Heart left ventricle (tissue), 13 donors: ENCODE measurements at regions not wholly inside any gene's neighbourhood (a gene's known extent, or its start where the extent isn't known, plus 50 kb on each side); places are given as distances from the start of the nearest gene placed in this dataset.

Experiments used
- POLR2A ChIP-seq, 2 donors: fragments of 450-650 bp; IDR thresholded peaks; one replicate each; pipeline ENCODE4 v1.6.1; 2017; ENCODE audit warnings: antibody characterized with exemption in 2 of 2, mild to moderate bottlenecking in 2 of 2, moderate library complexity in 2 of 2
- TF ChIP-seq, protein P1 (sequence below), 12 donors: fragments of 200-600 bp; sonication (generic) in 4 of 12; IDR thresholded peaks; one replicate each; pipeline versions ENCODE4 v1.5.0 to v1.8.0; 2018 to 2022; ENCODE audit warnings: antibody characterized with exemption in 12 of 12, mild to moderate bottlenecking in 5 of 12
- donor health status: ischemic (EF 13 %, LVEDD 7.1; RV severe dilation, severe dysfunction).
- donor health status: DM: no; HTN: yes; CAD: no.
- donor health status: DM: no; HTN: no; CAD: no.
- donor health status: ischemic (EF 25% LVEDD 6.9; RV normal size, moderate dysfunction).
- donor health status: ischemic (EF 25% LVEDD 5.7; RV mildly dilated, moderate dysfunction).
- donor health status: ischemic (EF 35%, LVEDD 5.7; RV mildly dilated, moderate dysfunction).
- donor health status: nonischemic (EF 11% LVEDD 7.7; RV severe dilation, severe dysfunction).
- donor health status: DM: yes; HTN: yes; CAD: no.
- donor health status: PGD.
- donor health status: ischemic (EF 29% LVEDD 5.4; RV normal size, mild dysfunction).
- donor health status: nonischemic (EF 23%, LVEDD 6.1; RV moderate dilation, normal function).

DNA sequence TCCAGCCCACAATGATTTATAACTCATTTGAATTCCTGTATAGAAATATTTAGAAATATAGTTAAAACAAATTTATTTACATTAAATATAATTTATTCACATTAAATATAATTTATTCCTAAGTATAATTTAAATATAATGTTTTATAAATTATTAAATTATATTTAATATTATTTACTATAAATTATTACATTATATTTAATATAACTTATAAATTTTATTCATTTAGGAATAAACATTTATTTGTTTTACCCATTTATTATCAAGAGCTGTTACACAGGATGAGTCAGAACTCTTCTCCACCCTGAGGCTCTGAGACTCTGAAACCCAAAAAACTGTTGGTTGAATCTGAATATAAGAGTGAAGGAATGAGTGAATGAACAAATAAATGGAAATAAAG lies 170.9 kb upstream of the OBI1 start:
- TF ChIP-seq, protein P1, sequence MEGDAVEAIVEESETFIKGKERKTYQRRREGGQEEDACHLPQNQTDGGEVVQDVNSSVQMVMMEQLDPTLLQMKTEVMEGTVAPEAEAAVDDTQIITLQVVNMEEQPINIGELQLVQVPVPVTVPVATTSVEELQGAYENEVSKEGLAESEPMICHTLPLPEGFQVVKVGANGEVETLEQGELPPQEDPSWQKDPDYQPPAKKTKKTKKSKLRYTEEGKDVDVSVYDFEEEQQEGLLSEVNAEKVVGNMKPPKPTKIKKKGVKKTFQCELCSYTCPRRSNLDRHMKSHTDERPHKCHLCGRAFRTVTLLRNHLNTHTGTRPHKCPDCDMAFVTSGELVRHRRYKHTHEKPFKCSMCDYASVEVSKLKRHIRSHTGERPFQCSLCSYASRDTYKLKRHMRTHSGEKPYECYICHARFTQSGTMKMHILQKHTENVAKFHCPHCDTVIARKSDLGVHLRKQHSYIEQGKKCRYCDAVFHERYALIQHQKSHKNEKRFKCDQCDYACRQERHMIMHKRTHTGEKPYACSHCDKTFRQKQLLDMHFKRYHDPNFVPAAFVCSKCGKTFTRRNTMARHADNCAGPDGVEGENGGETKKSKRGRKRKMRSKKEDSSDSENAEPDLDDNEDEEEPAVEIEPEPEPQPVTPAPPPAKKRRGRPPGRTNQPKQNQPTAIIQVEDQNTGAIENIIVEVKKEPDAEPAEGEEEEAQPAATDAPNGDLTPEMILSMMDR (IDR thresholded peaks at IDR 0.05) = no peak
- TF ChIP-seq POLR2A (IDR thresholded peaks at IDR 0.05) = no peak
